ENCODE measurements at regions not wholly inside any gene's neighbourhood (a gene's known extent, or its start where the extent isn't known, plus 50 kb on each side); places are given as distances from the start of the nearest gene placed in this dataset.

- TF ChIP-seq, protein P1, sequence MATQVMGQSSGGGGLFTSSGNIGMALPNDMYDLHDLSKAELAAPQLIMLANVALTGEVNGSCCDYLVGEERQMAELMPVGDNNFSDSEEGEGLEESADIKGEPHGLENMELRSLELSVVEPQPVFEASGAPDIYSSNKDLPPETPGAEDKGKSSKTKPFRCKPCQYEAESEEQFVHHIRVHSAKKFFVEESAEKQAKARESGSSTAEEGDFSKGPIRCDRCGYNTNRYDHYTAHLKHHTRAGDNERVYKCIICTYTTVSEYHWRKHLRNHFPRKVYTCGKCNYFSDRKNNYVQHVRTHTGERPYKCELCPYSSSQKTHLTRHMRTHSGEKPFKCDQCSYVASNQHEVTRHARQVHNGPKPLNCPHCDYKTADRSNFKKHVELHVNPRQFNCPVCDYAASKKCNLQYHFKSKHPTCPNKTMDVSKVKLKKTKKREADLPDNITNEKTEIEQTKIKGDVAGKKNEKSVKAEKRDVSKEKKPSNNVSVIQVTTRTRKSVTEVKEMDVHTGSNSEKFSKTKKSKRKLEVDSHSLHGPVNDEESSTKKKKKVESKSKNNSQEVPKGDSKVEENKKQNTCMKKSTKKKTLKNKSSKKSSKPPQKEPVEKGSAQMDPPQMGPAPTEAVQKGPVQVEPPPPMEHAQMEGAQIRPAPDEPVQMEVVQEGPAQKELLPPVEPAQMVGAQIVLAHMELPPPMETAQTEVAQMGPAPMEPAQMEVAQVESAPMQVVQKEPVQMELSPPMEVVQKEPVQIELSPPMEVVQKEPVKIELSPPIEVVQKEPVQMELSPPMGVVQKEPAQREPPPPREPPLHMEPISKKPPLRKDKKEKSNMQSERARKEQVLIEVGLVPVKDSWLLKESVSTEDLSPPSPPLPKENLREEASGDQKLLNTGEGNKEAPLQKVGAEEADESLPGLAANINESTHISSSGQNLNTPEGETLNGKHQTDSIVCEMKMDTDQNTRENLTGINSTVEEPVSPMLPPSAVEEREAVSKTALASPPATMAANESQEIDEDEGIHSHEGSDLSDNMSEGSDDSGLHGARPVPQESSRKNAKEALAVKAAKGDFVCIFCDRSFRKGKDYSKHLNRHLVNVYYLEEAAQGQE (IDR thresholded peaks at IDR 0.05; ENCODE audit: borderline replicate concordance), result no peak
- TF ChIP-seq, protein P1 (CRISPR knock-in tag; IDR thresholded peaks at IDR 0.05; ENCODE audit: low read depth), result no peak
- TF ChIP-seq ETV1 (tag; conservative IDR thresholded peaks at IDR 0.05; ENCODE audit: low read depth), result no peak
- TF ChIP-seq TEAD4 (IDR thresholded peaks at IDR 0.05; ENCODE audit: low read length), result no peak
- TF ChIP-seq TEAD4 (CRISPR knock-in tag; IDR thresholded peaks at IDR 0.05; ENCODE audit: borderline replicate concordance), result no peak
- TF ChIP-seq FOXK1 (CRISPR knock-in tag; IDR thresholded peaks at IDR 0.05; ENCODE audit: borderline replicate concordance), result no peak
- TF ChIP-seq SREBF2 (CRISPR knock-in tag; IDR thresholded peaks at IDR 0.05), result no peak
These were observed 263.2 kb upstream of the CDH7 start (continued) for GRCh38 chr18:65487569-65487968.

Data from K562 (cell line).